ENCODE measurements at regions not wholly inside any gene's neighbourhood (a gene's known extent, or its start where the extent isn't known, plus 50 kb on each side); places are given as distances from the start of the nearest gene placed in this dataset.
"Not testable (repeated sequence)": the region's sequence is repeated elsewhere in the genome, so short reads cannot be mapped to it uniquely, and the experiment has no call there.

GRCh38 chr3:30309961-30310954 is 296.1 kb upstream of the TGFBR2 start:
- Mint-ChIP-seq H3K36me3 (peaks cover 15 to 28% of the 10 kb centered on the region in 2 donors), H3K9me3 (peaks cover 8 to 20% of the 10 kb centered on the region in 2 donors), H3K27ac (no peak overlapping the region)
- DNase-seq (ENCODE audit: low spot score in 2 of 2) (no peak), ATAC-seq (no peak)

- DNase-seq (ENCODE audit: low spot score in 2 of 2) (no peak), ATAC-seq (no peak)
- Mint-ChIP-seq H3K9me3 (peaks cover 0 to 6% of the 10 kb centered on the region in 2 donors), H3K27ac (no peak overlapping the region), H3K36me3 (peaks cover 2 to 16% of the 10 kb centered on the region in 2 donors)
These were observed 294.6 kb upstream of the TGFBR2 start for GRCh38 chr3:30311781-30312180.

- Mint-ChIP-seq H3K27ac (no peak overlapping the region), H3K9me3 (peaks cover 0 to 10% of the 10 kb centered on the region in 2 donors), H3K36me3 (peaks cover 0 to 15% of the 10 kb centered on the region in 2 donors)
- DNase-seq (ENCODE audit: low spot score in 2 of 2): no peak
- ATAC-seq: no peak
These were observed 292.6 kb upstream of the TGFBR2 start for GRCh38 chr3:30313840-30314239.

- peaks cover 0 to 10% of the 10 kb centered on the region in 2 donors for H3K9me3 Mint-ChIP-seq
- no peak for ATAC-seq
- H3K27ac Mint-ChIP-seq: no peak overlapping the region
These were observed 291.6 kb upstream of the TGFBR2 start for GRCh38 chr3:30314757-30315325.

GRCh38 chr3:30315447-30315846 is 291.0 kb upstream of the TGFBR2 start:
- peaks cover 0 to 18% of the 10 kb centered on the region in 2 donors for H3K36me3 Mint-ChIP-seq
- DNase-seq (ENCODE audit: low spot score in 2 of 2) (no peak), ATAC-seq (no peak)
- no peak overlapping the region for H3K27ac Mint-ChIP-seq
- H3K9me3 Mint-ChIP-seq: peaks cover 0 to 9% of the 10 kb centered on the region in 2 donors

More at GRCh38 chr3:30314757-30315325, 291.6 kb upstream of the TGFBR2 start:
- H3K36me3 Mint-ChIP-seq: peaks cover 0 to 17% of the 10 kb centered on the region in 2 donors
- no peak for DNase-seq (ENCODE audit: low spot score in 2 of 2)

- peaks cover 0 to 22% of the 10 kb centered on the region in 2 donors for H3K36me3 Mint-ChIP-seq
- peaks cover 0 to 22% of the 10 kb centered on the region in 2 donors for H3K9me3 Mint-ChIP-seq
- no peak overlapping the region for H3K27ac Mint-ChIP-seq
- DNase-seq (ENCODE audit: low spot score in 2 of 2): no peak
- no peak for ATAC-seq
These were observed 288.8 kb upstream of the TGFBR2 start for GRCh38 chr3:30317561-30317960.

- DNase-seq (ENCODE audit: low spot score in 2 of 2) (no peak), ATAC-seq (no peak)
- Mint-ChIP-seq H3K36me3 (peaks cover 0 to 28% of the 10 kb centered on the region in 2 donors), H3K9me3 (peaks cover 2 to 23% of the 10 kb centered on the region in 2 donors), H3K27ac (no peak overlapping the region)
These were observed 288.3 kb upstream of the TGFBR2 start for GRCh38 chr3:30318110-30318509.

GRCh38 chr3:30319713-30320112 is 286.7 kb upstream of the TGFBR2 start:
- peak; percentile 77 to 96 for ATAC-seq
- Mint-ChIP-seq H3K36me3 (peaks cover 0 to 31% of the 10 kb centered on the region in 2 donors), H3K9me3 (peaks cover 3 to 23% of the 10 kb centered on the region in 2 donors), H3K27ac (peak overlapping the region in 1 of 2 donors; percentile 66)
- DNase-seq (ENCODE audit: low spot score in 2 of 2): peak in 1 of 2 donors; percentile 14

GRCh38 chr3:30320392-30320791 is 286.0 kb upstream of the TGFBR2 start:
- Mint-ChIP-seq H3K36me3 (peaks cover 0 to 31% of the 10 kb centered on the region in 2 donors), H3K27ac (no peak overlapping the region), H3K9me3 (peaks cover 3 to 23% of the 10 kb centered on the region in 2 donors)
- DNase-seq (ENCODE audit: low spot score in 2 of 2): no peak
- ATAC-seq: no peak

GRCh38 chr3:30321065-30321464 is 285.3 kb upstream of the TGFBR2 start:
- Mint-ChIP-seq H3K36me3 (peaks cover 0 to 31% of the 10 kb centered on the region in 2 donors), H3K9me3 (peaks cover 3 to 23% of the 10 kb centered on the region in 2 donors), H3K27ac (no peak overlapping the region)
- DNase-seq (ENCODE audit: low spot score in 2 of 2) (no peak), ATAC-seq (no peak)

- DNase-seq (ENCODE audit: low spot score in 2 of 2); ATAC-seq; H3K27ac Mint-ChIP-seq: not testable (repeated sequence)
- peaks cover 3 to 24% of the 10 kb centered on the region in 2 donors for H3K9me3 Mint-ChIP-seq
- peaks cover 0 to 27% of the 10 kb centered on the region in 2 donors for H3K36me3 Mint-ChIP-seq
These were observed 282.8 kb upstream of the TGFBR2 start for GRCh38 chr3:30323649-30324048.

GRCh38 chr3:30324587-30324986 is 281.8 kb upstream of the TGFBR2 start:
- H3K27ac Mint-ChIP-seq: no peak overlapping the region
- H3K9me3 Mint-ChIP-seq: peaks cover 3 to 22% of the 10 kb centered on the region in 2 donors
- no peak for DNase-seq (ENCODE audit: low spot score in 2 of 2)
- no peak for ATAC-seq
- peaks cover 0 to 27% of the 10 kb centered on the region in 2 donors for H3K36me3 Mint-ChIP-seq

- H3K27ac Mint-ChIP-seq, ATAC-seq: not testable (repeated sequence)
These were observed 278.4 kb upstream of the TGFBR2 start for GRCh38 chr3:30327976-30328375.

GRCh38 chr3:30328935-30329334 is 277.5 kb upstream of the TGFBR2 start:
- ATAC-seq: peak; percentile 44 to 55
- DNase-seq (ENCODE audit: low spot score in 2 of 2); H3K36me3 Mint-ChIP-seq; H3K27ac Mint-ChIP-seq; H3K9me3 Mint-ChIP-seq: not testable (repeated sequence)

More at GRCh38 chr3:30327976-30328375, 278.4 kb upstream of the TGFBR2 start:
- H3K36me3 Mint-ChIP-seq; H3K9me3 Mint-ChIP-seq; DNase-seq (ENCODE audit: low spot score in 2 of 2): not testable (repeated sequence)

- DNase-seq (ENCODE audit: low spot score in 2 of 2): no peak
- H3K9me3 Mint-ChIP-seq: peaks cover 0 to 5% of the 10 kb centered on the region in 2 donors
These were observed 274.9 kb upstream of the TGFBR2 start for GRCh38 chr3:30331519-30331918.

GRCh38 chr3:30332196-30333021 is 274.0 kb upstream of the TGFBR2 start:
- Mint-ChIP-seq H3K36me3 (peaks cover 0 to 6% of the 10 kb centered on the region in 2 donors), H3K9me3 (peaks cover 0 to 6% of the 10 kb centered on the region in 2 donors), H3K27ac (peak overlapping the region; percentile 22 to 67)
- DNase-seq (ENCODE audit: low spot score in 2 of 2): peak in 1 of 2 donors; percentile 10
- ATAC-seq: peak; percentile 65 to 67

More at GRCh38 chr3:30331519-30331918, 274.9 kb upstream of the TGFBR2 start:
- peak; percentile 39 to 78 for ATAC-seq
- Mint-ChIP-seq H3K27ac (no peak overlapping the region), H3K36me3 (no peaks in the 10 kb centered on the region)

Data from activated naive CD4-positive, alpha-beta T cell treated with anti-CD3 and anti-CD28 coated beads, Interleukin-2, amount 50 U/mL, for 72 hours (primary cell).